ENCODE measurements at regions not wholly inside any gene's neighbourhood (a gene's known extent, or its start where the extent isn't known, plus 50 kb on each side); places are given as distances from the start of the nearest gene placed in this dataset.

GRCh38 chr12:131628023-131628740 is 82.7 kb upstream of the SFSWAP start:
- no peak for TF ChIP-seq CTCF (IDR thresholded peaks at IDR 0.05)
- TF ChIP-seq POLR2A (IDR thresholded peaks at IDR 0.05), result no peak

All from adrenal gland (tissue), 5 donors.